B cell (primary cell): ENCODE measurements at regions not wholly inside any gene's neighbourhood (a gene's known extent, or its start where the extent isn't known, plus 50 kb on each side); places are given as distances from the start of the nearest gene placed in this dataset.

Source experiments
- ATAC-seq: fragments of 200-7000 bp; cut with Tn5 transposase; one replicate; pipeline ENCODE4 v1.10.0; 2021; ENCODE audit warnings: low read depth, mild to moderate bottlenecking, moderate number of reproducible peaks, moderate library complexity
- CTCF ChIA-PET: fragments of 350-600 bp; sonication (Branson Sonifier 250); formaldehyde crosslinking; loops from one replicate; lab custom pipeline; 2021; ENCODE audit warnings: antibody characterized with exemption, inconsistent platforms; lab: Charles Lee
- POLR2A ChIA-PET: fragments of 350-600 bp; sonication (Branson Sonifier 250); formaldehyde crosslinking; loops from one replicate; lab custom pipeline; 2021; ENCODE audit warnings: antibody characterized with exemption; lab: Charles Lee
- DNase-seq: peaks from one replicate; pipeline ENCODE4 v3.0.0; 2013
- H2AFZ ChIP-seq: 2 replicates; pipeline ENCODE4 v1.6.1; 2012; ENCODE audit warnings: mild to moderate bottlenecking, low read depth, low read length; ENCODE audit not compliant: insufficient read depth, poor library complexity, severe bottlenecking
- H3K27ac ChIP-seq, 2 donors: 1 replicate in 1 of 2; 2 replicates in 1 of 2; pipeline ENCODE4 v1.5.1; 2012 to 2013; ENCODE audit warnings: low read length in 2 of 2, mild to moderate bottlenecking in 2 of 2, moderate library complexity in 1 of 2
- H3K27me3 ChIP-seq, 4 experiments: fragments of 200-600 bp in 1 of 4; sonication (generic) in 1 of 4; replicated peaks in 1 of 4; 1 replicate in 2 of 4; 2 replicates in 2 of 4; pipeline versions ENCODE4 v1.6.1 to v1.7.0; 2013 to 2016; ENCODE audit warnings: low read length in 3 of 4, mild to moderate bottlenecking in 2 of 4, mixed read lengths in 1 of 4, moderate library complexity in 1 of 4; ENCODE audit not compliant: insufficient read depth in 4 of 4, control insufficient read depth in 3 of 4; ENCODE audit errors: control extremely low read depth in 1 of 4
- H3K36me3 ChIP-seq, 2 experiments: replicated peaks in 1 of 2; 1 replicate in 1 of 2; 2 replicates in 1 of 2; pipeline versions ENCODE4 v1.6.1 to v1.7.1; 2013; ENCODE audit warnings: low read length in 1 of 2; ENCODE audit not compliant: insufficient read depth in 2 of 2, control insufficient read depth in 1 of 2; ENCODE audit errors: control extremely low read depth in 1 of 2, extremely low read depth in 1 of 2
- H3K4me1 ChIP-seq, 2 donors: fragments of 200-600 bp in 1 of 2; sonication (generic) in 1 of 2; 1 replicate in 1 of 2; 2 replicates in 1 of 2; pipeline versions ENCODE4 v1.5.1 to v1.6.1; 2013 to 2017; ENCODE audit warnings: low read length in 2 of 2; ENCODE audit not compliant: control insufficient read depth in 2 of 2, insufficient read depth in 2 of 2
- H3K4me2 ChIP-seq: replicated peaks from 2 replicates; pipeline ENCODE3; 2012; ENCODE audit warnings: mild to moderate bottlenecking, low read depth, low read length; ENCODE audit not compliant: poor library complexity, severe bottlenecking
- H3K4me3 ChIP-seq, 5 experiments: fragments of 200-600 bp in 1 of 5; sonication (generic) in 1 of 5; 1 replicate in 3 of 5; 2 replicates in 2 of 5; pipeline versions ENCODE4 v1.5.1 to v1.7.0; 2011 to 2016; ENCODE audit warnings: low read length in 4 of 5, mild to moderate bottlenecking in 4 of 5, low read depth in 2 of 5, control low read depth in 1 of 5, moderate library complexity in 1 of 5; ENCODE audit not compliant: insufficient read depth in 1 of 5; ENCODE audit errors: control extremely low read depth in 1 of 5, extremely low read depth in 1 of 5
- H3K79me2 ChIP-seq: fragments of 200-600 bp; sonication (generic); one replicate; pipeline ENCODE4 v1.6.0; 2016; ENCODE audit warnings: low read length; ENCODE audit not compliant: control insufficient read depth, insufficient read depth
- H3K9ac ChIP-seq: fragments of 200-600 bp; sonication (generic); 2 replicates; pipeline ENCODE4 v1.6.1; 2017; ENCODE audit warnings: mild to moderate bottlenecking, low read length, moderate library complexity
- H3K9me3 ChIP-seq, 3 donors: one replicate each; pipeline versions ENCODE4 v1.6.1 to v1.7.1; 2013; ENCODE audit warnings: low read length in 2 of 3; ENCODE audit not compliant: control insufficient read depth in 2 of 3, insufficient read depth in 1 of 3; ENCODE audit errors: control extremely low read depth in 1 of 3
- H4K20me1 ChIP-seq: 2 replicates; pipeline ENCODE4 v1.6.0; 2012; ENCODE audit warnings: mild to moderate bottlenecking, low read length; ENCODE audit not compliant: insufficient read depth, control insufficient read depth, poor library complexity, severe bottlenecking
- H3K27ac Mint-ChIP-seq: one replicate; pipeline ENCODE4 v1.8.0; 2021; ENCODE audit warnings: mixed read lengths
- H3K27me3 Mint-ChIP-seq: one replicate; pipeline ENCODE4 v1.8.0; 2021; ENCODE audit warnings: mixed read lengths
- H3K4me1 Mint-ChIP-seq: one replicate; pipeline ENCODE4 v1.8.0; 2021; ENCODE audit warnings: mixed read lengths
- H3K4me3 Mint-ChIP-seq: one replicate; pipeline ENCODE4 v1.8.0; 2021; ENCODE audit warnings: mixed read lengths
- H3K9me3 Mint-ChIP-seq: one replicate; pipeline ENCODE4 v1.8.0; 2022; ENCODE audit warnings: mixed read lengths; ENCODE audit not compliant: insufficient read depth
- EZH2 ChIP-seq: IDR thresholded peaks from 2 replicates; pipeline ENCODE4 v1.6.1; 2012; ENCODE audit warnings: borderline replicate concordance, low read depth, mild to moderate bottlenecking, moderate library complexity, low read length; ENCODE audit not compliant: insufficient read depth, poor library complexity, severe bottlenecking
- WGBS: methylation state at CpG from one replicate; pipeline ENCODE4 v1.1.5; 2013; ENCODE audit warnings: missing lambda C conversion rate; ENCODE audit not compliant: insufficient coverage; 5-methylcytosine and 5-hydroxymethylcytosine counted together
- intact Hi-C: fragments of 100-400 bp; cut with micrococcal nuclease; formaldehyde crosslinking; loops from one replicate; pipeline ENCODE4 v1.10.0; 2022
- TF ChIP-seq, protein P1 (sequence below): fragments of 200-600 bp; IDR thresholded peaks from one replicate; pipeline ENCODE4 v1.8.0; 2022; ENCODE audit warnings: antibody characterized with exemption, mild to moderate bottlenecking

GRCh38 chr2:168307379-168307778 is 60.0 kb upstream of the STK39 start:
- DNase-seq (no peak), ATAC-seq (no peak)
- Histone ChIP-seq H4K20me1 (no peaks in the 10 kb centered on the region), H3K27me3 (no peaks in the 10 kb centered on the region), H3K4me1 (no peaks in the 10 kb centered on the region), H3K27ac (no peak overlapping the region), H3K79me2 (no peaks in the 10 kb centered on the region), H3K4me3 (no peak overlapping the region), H3K36me3 (no peaks in the 10 kb centered on the region), H3K4me2 (no peak overlapping the region), H3K9me3 (peaks cover 3 to 7% (median 6%) of the 10 kb centered on the region in 3 donors), H2AFZ (no peak overlapping the region), H3K9ac (no peak overlapping the region)
- Mint-ChIP-seq H3K4me1 (no peaks in the 10 kb centered on the region), H3K27ac (no peak overlapping the region), H3K27me3 (no peaks in the 10 kb centered on the region), H3K9me3 (peaks cover 14% of the 10 kb centered on the region), H3K4me3 (no peak overlapping the region)
- TF ChIP-seq EZH2, result no peak
- TF ChIP-seq, protein P1, sequence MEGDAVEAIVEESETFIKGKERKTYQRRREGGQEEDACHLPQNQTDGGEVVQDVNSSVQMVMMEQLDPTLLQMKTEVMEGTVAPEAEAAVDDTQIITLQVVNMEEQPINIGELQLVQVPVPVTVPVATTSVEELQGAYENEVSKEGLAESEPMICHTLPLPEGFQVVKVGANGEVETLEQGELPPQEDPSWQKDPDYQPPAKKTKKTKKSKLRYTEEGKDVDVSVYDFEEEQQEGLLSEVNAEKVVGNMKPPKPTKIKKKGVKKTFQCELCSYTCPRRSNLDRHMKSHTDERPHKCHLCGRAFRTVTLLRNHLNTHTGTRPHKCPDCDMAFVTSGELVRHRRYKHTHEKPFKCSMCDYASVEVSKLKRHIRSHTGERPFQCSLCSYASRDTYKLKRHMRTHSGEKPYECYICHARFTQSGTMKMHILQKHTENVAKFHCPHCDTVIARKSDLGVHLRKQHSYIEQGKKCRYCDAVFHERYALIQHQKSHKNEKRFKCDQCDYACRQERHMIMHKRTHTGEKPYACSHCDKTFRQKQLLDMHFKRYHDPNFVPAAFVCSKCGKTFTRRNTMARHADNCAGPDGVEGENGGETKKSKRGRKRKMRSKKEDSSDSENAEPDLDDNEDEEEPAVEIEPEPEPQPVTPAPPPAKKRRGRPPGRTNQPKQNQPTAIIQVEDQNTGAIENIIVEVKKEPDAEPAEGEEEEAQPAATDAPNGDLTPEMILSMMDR, result no peak
- ChIA-PET POLR2A (no interaction called here), CTCF (no interaction called here)
- intact Hi-C loops, result no loop called here

GRCh38 chr2:168310580-168310979 is 63.2 kb upstream of the STK39 start:
- 100% methylated on average over 1 of the region's 1 CpG for WGBS
- ChIA-PET POLR2A (no interaction called here), CTCF (no interaction called here)
- no peaks in the 10 kb centered on the region for H3K27me3 ChIP-seq
- H3K79me2 ChIP-seq, result no peaks in the 10 kb centered on the region
- H3K9me3 Mint-ChIP-seq, result peaks cover 12% of the 10 kb centered on the region
- DNase-seq, result no peak
- H3K4me2 ChIP-seq, result no peak overlapping the region
- H3K27ac ChIP-seq, result no peak overlapping the region
- H3K4me3 ChIP-seq, result no peak overlapping the region
- no peaks in the 10 kb centered on the region for H3K4me1 Mint-ChIP-seq
- peaks cover 0 to 5% (median 4%) of the 10 kb centered on the region in 3 donors for H3K9me3 ChIP-seq
- no peaks in the 10 kb centered on the region for H3K27me3 Mint-ChIP-seq
- H3K27ac Mint-ChIP-seq, result no peak overlapping the region
- intact Hi-C loops, result no loop called here
- no peaks in the 10 kb centered on the region for H4K20me1 ChIP-seq
- H3K4me3 Mint-ChIP-seq, result no peak overlapping the region
- ATAC-seq, result no peak
- no peak for TF ChIP-seq EZH2
- TF ChIP-seq, protein P1, result no peak
- no peaks in the 10 kb centered on the region for H3K36me3 ChIP-seq
- H3K4me1 ChIP-seq, result no peaks in the 10 kb centered on the region
- no peak overlapping the region for H2AFZ ChIP-seq
- H3K9ac ChIP-seq, result no peak overlapping the region
